K562 (cell line): ENCODE measurements at regions not wholly inside any gene's neighbourhood (a gene's known extent, or its start where the extent isn't known, plus 50 kb on each side); places are given as distances from the start of the nearest gene placed in this dataset.

Experiments used
- CHD2 ChIP-seq: IDR thresholded peaks from 2 replicates; pipeline ENCODE4 v1.6.1; 2011; ENCODE audit warnings: low read depth, low read length
- EP300 ChIP-seq: IDR thresholded peaks from 2 replicates; pipeline ENCODE4 v1.6.1; 2012; ENCODE audit warnings: low read length, improper control_type of control experiment
- POLR2G ChIP-seq: fragments of 200-400 bp; formaldehyde crosslinking; IDR thresholded peaks from 2 replicates; pipeline ENCODE4 v1.6.1; 2017; ENCODE audit warnings: low read depth, mild to moderate bottlenecking, antibody characterized with exemption, low read length, moderate library complexity
- ZNF121 ChIP-seq: sonication (generic); formaldehyde crosslinking; conservative IDR thresholded peaks from 2 replicates; pipeline ENCODE4 v1.8.0; 2022; ENCODE audit warnings: missing genetic modification reagents
- TF ChIP-seq, protein P1 (sequence below): sonication (generic); formaldehyde crosslinking; IDR thresholded peaks from 2 replicates; pipeline ENCODE4 v1.8.1; 2022; ENCODE audit warnings: missing genetic modification reagents
- TF ChIP-seq, protein P2 (sequence below), 3 experiments: IDR thresholded peaks in 2 of 3; conservative IDR thresholded peaks in 1 of 3; 2 replicates each; pipeline ENCODE4 v1.5.1; 2011 to 2012; ENCODE audit warnings: low read length in 3 of 3, mild to moderate bottlenecking in 3 of 3, control low read depth in 2 of 3, improper control_type of control experiment in 1 of 3, inconsistent platforms in 1 of 3, low read depth in 1 of 3, mixed read lengths in 1 of 3, moderate library complexity in 1 of 3; ENCODE audit not compliant: insufficient read depth in 2 of 3
- TF ChIP-seq, protein P3 (sequence below), 2 experiments: IDR thresholded peaks; 2 replicates each; pipeline ENCODE4 v1.6.1; 2012; ENCODE audit warnings: improper control_type of control experiment in 2 of 2, low read depth in 2 of 2, low read length in 2 of 2, borderline replicate concordance in 1 of 2

GRCh38 chr5:135138116-135138850, 104.3 kb upstream of the PITX1 start:
- TF ChIP-seq EP300 (no peak), CHD2 (no peak), POLR2G (no peak), ZNF121 (CRISPR knock-in tag) (no peak)
- TF ChIP-seq, protein P1, sequence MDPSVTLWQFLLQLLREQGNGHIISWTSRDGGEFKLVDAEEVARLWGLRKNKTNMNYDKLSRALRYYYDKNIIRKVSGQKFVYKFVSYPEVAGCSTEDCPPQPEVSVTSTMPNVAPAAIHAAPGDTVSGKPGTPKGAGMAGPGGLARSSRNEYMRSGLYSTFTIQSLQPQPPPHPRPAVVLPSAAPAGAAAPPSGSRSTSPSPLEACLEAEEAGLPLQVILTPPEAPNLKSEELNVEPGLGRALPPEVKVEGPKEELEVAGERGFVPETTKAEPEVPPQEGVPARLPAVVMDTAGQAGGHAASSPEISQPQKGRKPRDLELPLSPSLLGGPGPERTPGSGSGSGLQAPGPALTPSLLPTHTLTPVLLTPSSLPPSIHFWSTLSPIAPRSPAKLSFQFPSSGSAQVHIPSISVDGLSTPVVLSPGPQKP (CRISPR knock-in tag): no peak
- TF ChIP-seq, protein P2, sequence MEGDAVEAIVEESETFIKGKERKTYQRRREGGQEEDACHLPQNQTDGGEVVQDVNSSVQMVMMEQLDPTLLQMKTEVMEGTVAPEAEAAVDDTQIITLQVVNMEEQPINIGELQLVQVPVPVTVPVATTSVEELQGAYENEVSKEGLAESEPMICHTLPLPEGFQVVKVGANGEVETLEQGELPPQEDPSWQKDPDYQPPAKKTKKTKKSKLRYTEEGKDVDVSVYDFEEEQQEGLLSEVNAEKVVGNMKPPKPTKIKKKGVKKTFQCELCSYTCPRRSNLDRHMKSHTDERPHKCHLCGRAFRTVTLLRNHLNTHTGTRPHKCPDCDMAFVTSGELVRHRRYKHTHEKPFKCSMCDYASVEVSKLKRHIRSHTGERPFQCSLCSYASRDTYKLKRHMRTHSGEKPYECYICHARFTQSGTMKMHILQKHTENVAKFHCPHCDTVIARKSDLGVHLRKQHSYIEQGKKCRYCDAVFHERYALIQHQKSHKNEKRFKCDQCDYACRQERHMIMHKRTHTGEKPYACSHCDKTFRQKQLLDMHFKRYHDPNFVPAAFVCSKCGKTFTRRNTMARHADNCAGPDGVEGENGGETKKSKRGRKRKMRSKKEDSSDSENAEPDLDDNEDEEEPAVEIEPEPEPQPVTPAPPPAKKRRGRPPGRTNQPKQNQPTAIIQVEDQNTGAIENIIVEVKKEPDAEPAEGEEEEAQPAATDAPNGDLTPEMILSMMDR (IDR thresholded peaks at IDR 0.05 in 2 of 3, conservative IDR thresholded peaks at IDR 0.05 in 1 of 3; ENCODE audit: insufficient read depth in 2 of 3, low read depth in 1 of 3, low read length in 3 of 3): no peak
- TF ChIP-seq, protein P3, sequence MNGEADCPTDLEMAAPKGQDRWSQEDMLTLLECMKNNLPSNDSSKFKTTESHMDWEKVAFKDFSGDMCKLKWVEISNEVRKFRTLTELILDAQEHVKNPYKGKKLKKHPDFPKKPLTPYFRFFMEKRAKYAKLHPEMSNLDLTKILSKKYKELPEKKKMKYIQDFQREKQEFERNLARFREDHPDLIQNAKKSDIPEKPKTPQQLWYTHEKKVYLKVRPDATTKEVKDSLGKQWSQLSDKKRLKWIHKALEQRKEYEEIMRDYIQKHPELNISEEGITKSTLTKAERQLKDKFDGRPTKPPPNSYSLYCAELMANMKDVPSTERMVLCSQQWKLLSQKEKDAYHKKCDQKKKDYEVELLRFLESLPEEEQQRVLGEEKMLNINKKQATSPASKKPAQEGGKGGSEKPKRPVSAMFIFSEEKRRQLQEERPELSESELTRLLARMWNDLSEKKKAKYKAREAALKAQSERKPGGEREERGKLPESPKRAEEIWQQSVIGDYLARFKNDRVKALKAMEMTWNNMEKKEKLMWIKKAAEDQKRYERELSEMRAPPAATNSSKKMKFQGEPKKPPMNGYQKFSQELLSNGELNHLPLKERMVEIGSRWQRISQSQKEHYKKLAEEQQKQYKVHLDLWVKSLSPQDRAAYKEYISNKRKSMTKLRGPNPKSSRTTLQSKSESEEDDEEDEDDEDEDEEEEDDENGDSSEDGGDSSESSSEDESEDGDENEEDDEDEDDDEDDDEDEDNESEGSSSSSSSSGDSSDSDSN (IDR thresholded peaks at IDR 0.05; ENCODE audit: borderline replicate concordance in 1 of 2, low read depth in 2 of 2, low read length in 2 of 2): no peak
